ENCODE measurements at regions not wholly inside any gene's neighbourhood (a gene's known extent, or its start where the extent isn't known, plus 50 kb on each side); places are given as distances from the start of the nearest gene placed in this dataset.

GRCh38 chr11:129694966-129695365 lies 120.7 kb upstream of the TMEM45B start:
- TF ChIP-seq, protein P1, sequence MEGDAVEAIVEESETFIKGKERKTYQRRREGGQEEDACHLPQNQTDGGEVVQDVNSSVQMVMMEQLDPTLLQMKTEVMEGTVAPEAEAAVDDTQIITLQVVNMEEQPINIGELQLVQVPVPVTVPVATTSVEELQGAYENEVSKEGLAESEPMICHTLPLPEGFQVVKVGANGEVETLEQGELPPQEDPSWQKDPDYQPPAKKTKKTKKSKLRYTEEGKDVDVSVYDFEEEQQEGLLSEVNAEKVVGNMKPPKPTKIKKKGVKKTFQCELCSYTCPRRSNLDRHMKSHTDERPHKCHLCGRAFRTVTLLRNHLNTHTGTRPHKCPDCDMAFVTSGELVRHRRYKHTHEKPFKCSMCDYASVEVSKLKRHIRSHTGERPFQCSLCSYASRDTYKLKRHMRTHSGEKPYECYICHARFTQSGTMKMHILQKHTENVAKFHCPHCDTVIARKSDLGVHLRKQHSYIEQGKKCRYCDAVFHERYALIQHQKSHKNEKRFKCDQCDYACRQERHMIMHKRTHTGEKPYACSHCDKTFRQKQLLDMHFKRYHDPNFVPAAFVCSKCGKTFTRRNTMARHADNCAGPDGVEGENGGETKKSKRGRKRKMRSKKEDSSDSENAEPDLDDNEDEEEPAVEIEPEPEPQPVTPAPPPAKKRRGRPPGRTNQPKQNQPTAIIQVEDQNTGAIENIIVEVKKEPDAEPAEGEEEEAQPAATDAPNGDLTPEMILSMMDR (IDR thresholded peaks at IDR 0.05) = no peak
- TF ChIP-seq EZH2 (IDR thresholded peaks at IDR 0.05; ENCODE audit: borderline replicate concordance, insufficient read depth, low read depth, low read length, poor library complexity, severe bottlenecking) = no peak

Measured in B cell (primary cell).